GM18858 (cell line): ENCODE measurements at regions not wholly inside any gene's neighbourhood (a gene's known extent, or its start where the extent isn't known, plus 50 kb on each side); places are given as distances from the start of the nearest gene placed in this dataset.
"Not testable (repeated sequence)": the region's sequence is repeated elsewhere in the genome, so short reads cannot be mapped to it uniquely, and the experiment has no call there.

Source experiments
- ATAC-seq: cut with Tn5 transposase; IDR thresholded peaks from one replicate; pipeline ENCODE4 v1.9.1; 2021; ENCODE audit not compliant: unreplicated experiment

GRCh38 chr3:191644291-191644690 lies 183.3 kb downstream of the PYDC2 start:
- ATAC-seq = no peak

- no peak for ATAC-seq
These were observed 185.3 kb downstream of the PYDC2 start for GRCh38 chr3:191646242-191646641.

- ATAC-seq = no peak
These were observed 187.8 kb downstream of the PYDC2 start for GRCh38 chr3:191648787-191649186.

GRCh38 chr3:191649626-191650025 lies 188.7 kb downstream of the PYDC2 start:
- ATAC-seq = no peak

- not testable (repeated sequence) for ATAC-seq
These were observed 197.9 kb downstream of the PYDC2 start for GRCh38 chr3:191658781-191659419.

GRCh38 chr3:191662150-191662549 lies 201.2 kb downstream of the PYDC2 start:
- ATAC-seq = not testable (repeated sequence)

- no peak for ATAC-seq
These were observed 220.1 kb downstream of the PYDC2 start for GRCh38 chr3:191680989-191681597.

GRCh38 chr3:191682961-191683360 lies 222.0 kb downstream of the PYDC2 start:
- no peak for ATAC-seq

GRCh38 chr3:191686626-191687025 lies 225.7 kb downstream of the PYDC2 start:
- ATAC-seq = no peak

- ATAC-seq = no peak
These were observed 227.9 kb downstream of the PYDC2 start for GRCh38 chr3:191688756-191689433.

- ATAC-seq = not testable (repeated sequence)
These were observed 230.2 kb downstream of the PYDC2 start for GRCh38 chr3:191691184-191691583.

- ATAC-seq = no peak
These were observed 234.3 kb downstream of the PYDC2 start for GRCh38 chr3:191695131-191695814.

GRCh38 chr3:191695815-191696153 lies 234.8 kb downstream of the PYDC2 start:
- no peak for ATAC-seq

GRCh38 chr3:191696348-191696747 lies 235.4 kb downstream of the PYDC2 start:
- no peak for ATAC-seq

- no peak for ATAC-seq
These were observed 238.6 kb downstream of the PYDC2 start for GRCh38 chr3:191699546-191699945.

- ATAC-seq = no peak
These were observed 241.2 kb downstream of the PYDC2 start for GRCh38 chr3:191702121-191702520.

GRCh38 chr3:191707817-191708216 lies 246.9 kb downstream of the PYDC2 start:
- ATAC-seq = no peak

GRCh38 chr3:191715585-191715984 lies 254.6 kb downstream of the PYDC2 start:
- no peak for ATAC-seq

GRCh38 chr3:191721390-191721861 lies 260.5 kb downstream of the PYDC2 start:
- no peak for ATAC-seq

- no peak for ATAC-seq
These were observed 261.0 kb downstream of the PYDC2 start for GRCh38 chr3:191721990-191722389.

- ATAC-seq = no peak
These were observed 266.4 kb downstream of the PYDC2 start for GRCh38 chr3:191727338-191727737.

GRCh38 chr3:191728186-191728585 lies 267.2 kb downstream of the PYDC2 start:
- ATAC-seq = no peak
